ENCODE measurements at regions not wholly inside any gene's neighbourhood (a gene's known extent, or its start where the extent isn't known, plus 50 kb on each side); places are given as distances from the start of the nearest gene placed in this dataset.

DNA sequence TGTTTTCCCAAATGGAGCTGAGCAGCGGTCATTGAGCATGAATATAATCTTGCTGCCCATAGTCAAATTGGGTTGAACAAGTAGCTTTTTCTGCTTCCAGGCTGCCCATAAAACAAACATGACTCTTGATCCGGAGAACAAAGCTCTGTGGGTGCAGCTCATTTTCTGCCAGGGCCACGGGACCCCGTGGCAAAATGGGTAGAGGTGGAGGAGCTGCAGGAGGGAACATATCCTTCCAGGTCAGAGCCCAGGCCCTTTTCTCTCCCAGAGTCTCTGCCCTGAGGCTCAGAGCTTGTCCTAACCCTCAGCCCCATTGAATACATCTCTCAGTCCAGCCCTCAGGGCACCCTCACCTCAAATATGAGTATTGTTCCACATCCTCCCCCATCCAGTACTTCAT lies 151.6 kb upstream of the TWIST2 start:
- Histone ChIP-seq H3K9me3 (ENCODE audit: control insufficient read depth, insufficient read depth, low read depth, low read length) (no peaks in the 10 kb centered on the region), H3K27me3 (ENCODE audit: control insufficient read depth, insufficient read depth, low read length) (no peaks in the 10 kb centered on the region), H3K4me3 (ENCODE audit: low read depth in 2 of 2, low read length in 2 of 2) (no peak overlapping the region), H3K27ac (ENCODE audit: low read length) (no peak overlapping the region), H3K36me3 (ENCODE audit: control insufficient read depth, insufficient read depth, low read length) (no peaks in the 10 kb centered on the region), H3K4me1 (ENCODE audit: control insufficient read depth, insufficient read depth, low read length) (no peaks in the 10 kb centered on the region)
- ATAC-seq: no peak
- intact Hi-C loops (cut with micrococcal nuclease; ENCODE audit: unreplicated experiment): no loop called here
- TF ChIP-seq SIN3A (IDR thresholded peaks at IDR 0.05; ENCODE audit: borderline replicate concordance, insufficient read depth, low read depth, low read length) (no peak), TCF7L2 (IDR thresholded peaks at IDR 0.05; ENCODE audit: low read depth, low read length) (no peak), POLR2AphosphoS5 (IDR thresholded peaks at IDR 0.05; ENCODE audit: low read depth, low read length) (no peak)
- TF ChIP-seq, protein P1, sequence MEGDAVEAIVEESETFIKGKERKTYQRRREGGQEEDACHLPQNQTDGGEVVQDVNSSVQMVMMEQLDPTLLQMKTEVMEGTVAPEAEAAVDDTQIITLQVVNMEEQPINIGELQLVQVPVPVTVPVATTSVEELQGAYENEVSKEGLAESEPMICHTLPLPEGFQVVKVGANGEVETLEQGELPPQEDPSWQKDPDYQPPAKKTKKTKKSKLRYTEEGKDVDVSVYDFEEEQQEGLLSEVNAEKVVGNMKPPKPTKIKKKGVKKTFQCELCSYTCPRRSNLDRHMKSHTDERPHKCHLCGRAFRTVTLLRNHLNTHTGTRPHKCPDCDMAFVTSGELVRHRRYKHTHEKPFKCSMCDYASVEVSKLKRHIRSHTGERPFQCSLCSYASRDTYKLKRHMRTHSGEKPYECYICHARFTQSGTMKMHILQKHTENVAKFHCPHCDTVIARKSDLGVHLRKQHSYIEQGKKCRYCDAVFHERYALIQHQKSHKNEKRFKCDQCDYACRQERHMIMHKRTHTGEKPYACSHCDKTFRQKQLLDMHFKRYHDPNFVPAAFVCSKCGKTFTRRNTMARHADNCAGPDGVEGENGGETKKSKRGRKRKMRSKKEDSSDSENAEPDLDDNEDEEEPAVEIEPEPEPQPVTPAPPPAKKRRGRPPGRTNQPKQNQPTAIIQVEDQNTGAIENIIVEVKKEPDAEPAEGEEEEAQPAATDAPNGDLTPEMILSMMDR (IDR thresholded peaks at IDR 0.05): no peak
- TF ChIP-seq, protein P2, sequence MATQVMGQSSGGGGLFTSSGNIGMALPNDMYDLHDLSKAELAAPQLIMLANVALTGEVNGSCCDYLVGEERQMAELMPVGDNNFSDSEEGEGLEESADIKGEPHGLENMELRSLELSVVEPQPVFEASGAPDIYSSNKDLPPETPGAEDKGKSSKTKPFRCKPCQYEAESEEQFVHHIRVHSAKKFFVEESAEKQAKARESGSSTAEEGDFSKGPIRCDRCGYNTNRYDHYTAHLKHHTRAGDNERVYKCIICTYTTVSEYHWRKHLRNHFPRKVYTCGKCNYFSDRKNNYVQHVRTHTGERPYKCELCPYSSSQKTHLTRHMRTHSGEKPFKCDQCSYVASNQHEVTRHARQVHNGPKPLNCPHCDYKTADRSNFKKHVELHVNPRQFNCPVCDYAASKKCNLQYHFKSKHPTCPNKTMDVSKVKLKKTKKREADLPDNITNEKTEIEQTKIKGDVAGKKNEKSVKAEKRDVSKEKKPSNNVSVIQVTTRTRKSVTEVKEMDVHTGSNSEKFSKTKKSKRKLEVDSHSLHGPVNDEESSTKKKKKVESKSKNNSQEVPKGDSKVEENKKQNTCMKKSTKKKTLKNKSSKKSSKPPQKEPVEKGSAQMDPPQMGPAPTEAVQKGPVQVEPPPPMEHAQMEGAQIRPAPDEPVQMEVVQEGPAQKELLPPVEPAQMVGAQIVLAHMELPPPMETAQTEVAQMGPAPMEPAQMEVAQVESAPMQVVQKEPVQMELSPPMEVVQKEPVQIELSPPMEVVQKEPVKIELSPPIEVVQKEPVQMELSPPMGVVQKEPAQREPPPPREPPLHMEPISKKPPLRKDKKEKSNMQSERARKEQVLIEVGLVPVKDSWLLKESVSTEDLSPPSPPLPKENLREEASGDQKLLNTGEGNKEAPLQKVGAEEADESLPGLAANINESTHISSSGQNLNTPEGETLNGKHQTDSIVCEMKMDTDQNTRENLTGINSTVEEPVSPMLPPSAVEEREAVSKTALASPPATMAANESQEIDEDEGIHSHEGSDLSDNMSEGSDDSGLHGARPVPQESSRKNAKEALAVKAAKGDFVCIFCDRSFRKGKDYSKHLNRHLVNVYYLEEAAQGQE (IDR thresholded peaks at IDR 0.05; ENCODE audit: insufficient read depth in 1 of 2, low read depth in 2 of 2, low read length in 1 of 2): no peak
- in situ Hi-C loops (cut with HindIII; ENCODE audit: low pct_unique_long_range_greater_than_20kb, low sequenced_read_pairs): no loop called here
- no TSS peak for BruUV-seq (replicated peaks)
- CTCF ChIA-PET: interaction anchor here (0.6 to 0.7 kb wide), 2 partner anchors 126 to 607 kb away, joined by 5 to 9 read pairs; no protein-coding TSS in a partner anchor
- POLR2A ChIA-PET: no interaction called here
- no peak for DNase-seq (ENCODE audit: low read depth, low spot score)

DNA sequence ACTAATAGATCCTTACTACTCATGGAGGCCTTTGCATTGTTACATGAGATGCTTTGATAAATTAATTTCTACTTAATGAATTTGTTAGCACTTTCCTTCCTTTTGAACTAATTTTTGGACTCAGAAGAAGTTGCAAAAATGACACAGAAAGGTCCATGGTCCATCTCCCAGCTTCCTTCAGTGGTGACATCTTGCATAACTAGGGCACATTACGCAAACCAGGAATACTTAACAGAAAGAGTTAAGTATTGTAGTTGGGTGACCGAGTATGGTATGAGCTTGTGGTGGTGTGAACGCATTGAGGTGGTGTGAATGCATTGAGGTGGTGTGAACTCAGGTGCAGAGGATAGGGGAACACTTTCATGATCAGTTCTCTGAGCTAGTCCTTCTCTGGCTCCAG lies 151.1 kb upstream of the TWIST2 start:
- DNase-seq (ENCODE audit: low read depth, low spot score): no peak
- H3K4me1 ChIP-seq (ENCODE audit: control insufficient read depth, insufficient read depth, low read length): no peaks in the 10 kb centered on the region
- in situ Hi-C loops (cut with HindIII; ENCODE audit: low pct_unique_long_range_greater_than_20kb, low sequenced_read_pairs) (no loop called here), intact Hi-C loops (cut with micrococcal nuclease; ENCODE audit: unreplicated experiment) (no loop called here)
- no peaks in the 10 kb centered on the region for H3K27me3 ChIP-seq (ENCODE audit: control insufficient read depth, insufficient read depth, low read length)
- CTCF ChIA-PET: interaction anchor here (0.6 kb wide), 1 partner anchor 607 kb away, joined by 9 read pairs; no protein-coding TSS in a partner anchor
- no TSS peak for BruUV-seq (replicated peaks)
- no peaks in the 10 kb centered on the region for H3K9me3 ChIP-seq (ENCODE audit: control insufficient read depth, insufficient read depth, low read depth, low read length)
- no peak overlapping the region for H3K4me3 ChIP-seq (ENCODE audit: low read depth in 2 of 2, low read length in 2 of 2)
- no peak overlapping the region for H3K27ac ChIP-seq (ENCODE audit: low read length)
- H3K36me3 ChIP-seq (ENCODE audit: control insufficient read depth, insufficient read depth, low read length): no peaks in the 10 kb centered on the region
- POLR2A ChIA-PET: interaction anchor here (0.5 kb wide), 1 partner anchor 1010 kb away, joined by 12 read pairs; no protein-coding TSS in a partner anchor
- no peak for TF ChIP-seq SIN3A (IDR thresholded peaks at IDR 0.05; ENCODE audit: borderline replicate concordance, insufficient read depth, low read depth, low read length)
- TF ChIP-seq POLR2AphosphoS5 (IDR thresholded peaks at IDR 0.05; ENCODE audit: low read depth, low read length): no peak
- TF ChIP-seq TCF7L2 (IDR thresholded peaks at IDR 0.05; ENCODE audit: low read depth, low read length): no peak
- TF ChIP-seq, protein P2 (IDR thresholded peaks at IDR 0.05; ENCODE audit: insufficient read depth in 1 of 2, low read depth in 2 of 2, low read length in 1 of 2): no peak
- TF ChIP-seq, protein P1 (IDR thresholded peaks at IDR 0.05): no peak
- no peak for ATAC-seq
